H9 (cell line): ENCODE measurements at regions not wholly inside any gene's neighbourhood (a gene's known extent, or its start where the extent isn't known, plus 50 kb on each side); places are given as distances from the start of the nearest gene placed in this dataset.

Experiments used
- DNase-seq: peaks from one replicate; pipeline ENCODE4 v3.0.0-alpha.2; 2017
- H2AFZ ChIP-seq: one replicate; pipeline ENCODE4 v1.6.1; 2013; ENCODE audit warnings: mild to moderate bottlenecking, low read length, control low read depth, moderate library complexity
- H2AK5ac ChIP-seq: 2 replicates; pipeline ENCODE4 v1.6.1; 2013; ENCODE audit warnings: low read length, control low read depth, mixed read lengths; ENCODE audit not compliant: insufficient read length
- H2BK120ac ChIP-seq: one replicate; pipeline ENCODE4 v1.6.1; 2013; ENCODE audit warnings: low read depth, mild to moderate bottlenecking, low read length, control low read depth, inconsistent platforms; ENCODE audit not compliant: poor library complexity, severe bottlenecking
- H2BK12ac ChIP-seq: 2 replicates; pipeline ENCODE4 v1.6.1; 2013; ENCODE audit warnings: low read length, control low read depth, mixed read lengths, low read depth; ENCODE audit not compliant: insufficient read length
- H2BK15ac ChIP-seq: 2 replicates; pipeline ENCODE4 v1.6.1; 2013; ENCODE audit warnings: low read depth, low read length, control low read depth
- H2BK20ac ChIP-seq: one replicate; pipeline ENCODE4 v1.6.1; 2013; ENCODE audit warnings: low read depth, mild to moderate bottlenecking, low read length, control low read depth, inconsistent platforms; ENCODE audit not compliant: poor library complexity, severe bottlenecking
- H2BK5ac ChIP-seq: 2 replicates; pipeline ENCODE4 v1.6.1; 2013; ENCODE audit warnings: low read length, control low read depth, mixed read lengths; ENCODE audit not compliant: insufficient read length
- H3K14ac ChIP-seq: 2 replicates; pipeline ENCODE4 v1.6.1; 2013; ENCODE audit warnings: low read length, control low read depth; ENCODE audit not compliant: insufficient read depth
- H3K18ac ChIP-seq: 2 replicates; pipeline ENCODE4 v1.6.1; 2013; ENCODE audit warnings: low read depth, mild to moderate bottlenecking, mixed read lengths, low read length, control low read depth; ENCODE audit not compliant: insufficient read length
- H3K23ac ChIP-seq: 2 replicates; pipeline ENCODE4 v1.6.1; 2013; ENCODE audit warnings: low read length, control low read depth, mixed read lengths, low read depth; ENCODE audit not compliant: insufficient read length
- H3K23me2 ChIP-seq: 2 replicates; pipeline ENCODE4 v1.6.1; 2013; ENCODE audit warnings: low read depth, mild to moderate bottlenecking, mixed read lengths, low read length, control low read depth; ENCODE audit not compliant: insufficient read length, poor library complexity, severe bottlenecking
- H3K27ac ChIP-seq: 2 replicates; pipeline ENCODE4 v1.5.1; 2013; ENCODE audit warnings: low read length, control low read depth, mixed read lengths, low read depth; ENCODE audit not compliant: insufficient read length
- H3K27me3 ChIP-seq: 2 replicates; pipeline ENCODE4 v1.6.1; 2013; ENCODE audit warnings: low read length, control low read depth, inconsistent platforms; ENCODE audit not compliant: insufficient read depth
- H3K4ac ChIP-seq: 2 replicates; pipeline ENCODE4 v1.6.1; 2013; ENCODE audit warnings: low read depth, mild to moderate bottlenecking, control low read depth, inconsistent platforms, low read length, moderate library complexity
- H3K4me1 ChIP-seq: 2 replicates; pipeline ENCODE4 v1.6.1; 2013; ENCODE audit warnings: low read length, control low read depth, inconsistent platforms; ENCODE audit not compliant: insufficient read depth
- H3K4me2 ChIP-seq: 2 replicates; pipeline ENCODE4 v1.6.1; 2013; ENCODE audit warnings: low read length, control low read depth, mixed read lengths; ENCODE audit not compliant: insufficient read length, insufficient read depth
- H3K56ac ChIP-seq: 2 replicates; pipeline ENCODE4 v1.6.1; 2013; ENCODE audit warnings: low read depth, mild to moderate bottlenecking, mixed read lengths, low read length, control low read depth; ENCODE audit not compliant: insufficient read length
- H3K79me1 ChIP-seq: 2 replicates; pipeline ENCODE4 v1.6.1; 2013; ENCODE audit warnings: low read depth, mild to moderate bottlenecking, moderate library complexity, low read length, control low read depth, inconsistent platforms; ENCODE audit not compliant: insufficient read depth, poor library complexity, severe bottlenecking
- H3K79me2 ChIP-seq: 2 replicates; pipeline ENCODE4 v1.6.1; 2013; ENCODE audit warnings: low read length, control low read depth, inconsistent platforms; ENCODE audit not compliant: insufficient read depth
- H3K9ac ChIP-seq: 2 replicates; pipeline ENCODE4 v1.6.1; 2013; ENCODE audit warnings: low read length, control low read depth, mixed read lengths; ENCODE audit not compliant: insufficient read length; ENCODE audit errors: extremely low read depth
- H3K9me3 ChIP-seq: one replicate; pipeline ENCODE4 v1.6.1; 2013; ENCODE audit warnings: low read depth, low read length, inconsistent platforms; ENCODE audit not compliant: control insufficient read depth
- H3T11ph ChIP-seq: one replicate; pipeline ENCODE4 v1.6.1; 2013; ENCODE audit warnings: mild to moderate bottlenecking, low read length, control low read depth, inconsistent platforms
- H4K20me1 ChIP-seq: one replicate; pipeline ENCODE4 v1.6.1; 2013; ENCODE audit not compliant: control insufficient read depth, insufficient read length, insufficient read depth
- H4K5ac ChIP-seq: 2 replicates; pipeline ENCODE4 v1.6.1; 2013; ENCODE audit warnings: low read depth, mild to moderate bottlenecking, mixed read lengths, low read length, control low read depth; ENCODE audit not compliant: insufficient read length
- H4K8ac ChIP-seq: replicated peaks from 2 replicates; pipeline ENCODE4 v1.6.1; 2013; ENCODE audit warnings: low read length, control low read depth, mixed read lengths, low read depth; ENCODE audit not compliant: insufficient read length
- H4K91ac ChIP-seq: 2 replicates; pipeline ENCODE4 v1.6.1; 2013; ENCODE audit warnings: low read depth, mild to moderate bottlenecking, moderate library complexity, mixed read lengths, low read length, control low read depth; ENCODE audit not compliant: insufficient read length
- H3K27ac Mint-ChIP-seq, 3 experiments: 2 replicates in 2 of 3; 3 replicates in 1 of 3; pipeline ENCODE4 v1.8.0; 2020 to 2021; ENCODE audit warnings: mixed read lengths in 3 of 3, mild to moderate bottlenecking in 1 of 3, moderate library complexity in 1 of 3
- H3K27me3 Mint-ChIP-seq: 2 replicates; pipeline ENCODE4 v1.8.0; 2021; ENCODE audit warnings: low read depth, mild to moderate bottlenecking, moderate library complexity, mixed read lengths
- H3K36me3 Mint-ChIP-seq, 3 experiments: 2 replicates in 2 of 3; 3 replicates in 1 of 3; pipeline ENCODE4 v1.8.0; 2020 to 2021; ENCODE audit warnings: low read depth in 3 of 3, mixed read lengths in 3 of 3; ENCODE audit not compliant: insufficient read depth in 1 of 3
- H3K4me1 Mint-ChIP-seq, 2 experiments: 2 replicates each; pipeline ENCODE4 v1.8.0; 2020; ENCODE audit warnings: mixed read lengths in 2 of 2
- H3K4me3 Mint-ChIP-seq, 2 experiments: 2 replicates in 1 of 2; 3 replicates in 1 of 2; pipeline ENCODE4 v1.8.0; 2020 to 2021; ENCODE audit warnings: mild to moderate bottlenecking in 2 of 2, mixed read lengths in 2 of 2, moderate library complexity in 1 of 2
- H3K9me3 Mint-ChIP-seq, 2 experiments: 2 replicates in 1 of 2; 3 replicates in 1 of 2; pipeline ENCODE4 v1.8.0; 2020; ENCODE audit warnings: mild to moderate bottlenecking in 2 of 2, mixed read lengths in 2 of 2, moderate library complexity in 1 of 2
- WGBS: extraction: QIAGEN DNeasy Blood & Tissue Kit; methylation state at CpG from one replicate; pipeline ENCODE4 v1.1.7; 2013; ENCODE audit warnings: missing lambda C conversion rate, low lambda C conversion rate, mixed read lengths; ENCODE audit not compliant: insufficient read length; ENCODE audit errors: extremely low coverage; 5-methylcytosine and 5-hydroxymethylcytosine counted together
- TF ChIP-seq, protein P1 (sequence below): fragments of 200-600 bp; sonication (generic); conservative IDR thresholded peaks from 3 replicates; pipeline ENCODE4 v1.8.0; 2021; ENCODE audit warnings: antibody characterized with exemption, mild to moderate bottlenecking

DNA sequence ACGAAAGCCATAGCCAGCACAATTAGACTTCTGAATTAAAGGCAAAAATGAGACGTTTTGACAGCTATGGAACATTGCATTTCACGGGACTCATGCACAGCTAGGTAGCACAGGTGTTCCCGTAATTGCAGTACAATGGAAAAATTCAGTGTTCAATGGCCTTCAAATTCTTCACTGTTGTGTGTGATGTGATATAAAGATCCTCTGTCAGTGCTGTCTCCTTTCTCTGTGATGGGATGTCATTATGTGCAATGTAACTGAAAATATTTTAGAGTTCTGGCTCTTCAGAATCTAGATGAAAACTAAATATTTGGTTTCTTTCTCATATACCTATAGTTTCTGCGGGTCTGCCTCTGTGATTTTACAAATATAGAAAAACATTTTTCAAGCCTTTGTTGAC, 1599.7 kb downstream of the MRPL39 start:
- no peaks in the 10 kb centered on the region for H3K27me3 ChIP-seq
- DNase-seq: no peak
- H3K79me1 ChIP-seq: no peaks in the 10 kb centered on the region
- Mint-ChIP-seq H3K27ac (no peak overlapping the region), H3K9me3 (peaks cover 61% of the 10 kb centered on the region in 2 experiments), H3K4me1 (no peaks in the 10 kb centered on the region), H3K27me3 (no peaks in the 10 kb centered on the region), H3K4me3 (no peak overlapping the region), H3K36me3 (peaks cover 0 to 27% (median 17%) of the 10 kb centered on the region in 3 experiments; a peak in 5 of 7 replicates)
- no peak overlapping the region for H3K9ac ChIP-seq
- no CpG with 5 or more reads among the region's 5 CpGs for WGBS
- H3K23me2 ChIP-seq: no peaks in the 10 kb centered on the region
- H3K4ac ChIP-seq: no peak overlapping the region
- no peak overlapping the region for H2BK120ac ChIP-seq
- H3K4me2 ChIP-seq: no peak overlapping the region
- no peaks in the 10 kb centered on the region for H3K79me2 ChIP-seq
- no peaks in the 10 kb centered on the region for H3K9me3 ChIP-seq
- no peak overlapping the region for H4K91ac ChIP-seq
- TF ChIP-seq, protein P1, sequence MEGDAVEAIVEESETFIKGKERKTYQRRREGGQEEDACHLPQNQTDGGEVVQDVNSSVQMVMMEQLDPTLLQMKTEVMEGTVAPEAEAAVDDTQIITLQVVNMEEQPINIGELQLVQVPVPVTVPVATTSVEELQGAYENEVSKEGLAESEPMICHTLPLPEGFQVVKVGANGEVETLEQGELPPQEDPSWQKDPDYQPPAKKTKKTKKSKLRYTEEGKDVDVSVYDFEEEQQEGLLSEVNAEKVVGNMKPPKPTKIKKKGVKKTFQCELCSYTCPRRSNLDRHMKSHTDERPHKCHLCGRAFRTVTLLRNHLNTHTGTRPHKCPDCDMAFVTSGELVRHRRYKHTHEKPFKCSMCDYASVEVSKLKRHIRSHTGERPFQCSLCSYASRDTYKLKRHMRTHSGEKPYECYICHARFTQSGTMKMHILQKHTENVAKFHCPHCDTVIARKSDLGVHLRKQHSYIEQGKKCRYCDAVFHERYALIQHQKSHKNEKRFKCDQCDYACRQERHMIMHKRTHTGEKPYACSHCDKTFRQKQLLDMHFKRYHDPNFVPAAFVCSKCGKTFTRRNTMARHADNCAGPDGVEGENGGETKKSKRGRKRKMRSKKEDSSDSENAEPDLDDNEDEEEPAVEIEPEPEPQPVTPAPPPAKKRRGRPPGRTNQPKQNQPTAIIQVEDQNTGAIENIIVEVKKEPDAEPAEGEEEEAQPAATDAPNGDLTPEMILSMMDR: no peak
- no peak overlapping the region for H2BK12ac ChIP-seq
- H2BK20ac ChIP-seq: no peak overlapping the region
- H4K8ac ChIP-seq: no peak overlapping the region
- H4K5ac ChIP-seq: no peak overlapping the region
- no peak overlapping the region for H2BK15ac ChIP-seq
- no peak overlapping the region for H2AFZ ChIP-seq
- no peak overlapping the region for H3K18ac ChIP-seq
- no peak overlapping the region for H3K23ac ChIP-seq
- H3K14ac ChIP-seq: no peak overlapping the region
- H3K4me1 ChIP-seq: no peaks in the 10 kb centered on the region
- H3K56ac ChIP-seq: no peak overlapping the region
- H3K27ac ChIP-seq: no peak overlapping the region
- H2AK5ac ChIP-seq: no peak overlapping the region
- H2BK5ac ChIP-seq: no peak overlapping the region
- no peak overlapping the region for H3T11ph ChIP-seq
- H4K20me1 ChIP-seq: no peaks in the 10 kb centered on the region
